HEK293 (cell line): ENCODE measurements at regions not wholly inside any gene's neighbourhood (a gene's known extent, or its start where the extent isn't known, plus 50 kb on each side); places are given as distances from the start of the nearest gene placed in this dataset.

Experiments
- CTCF ChIA-PET: fragments of 350-600 bp; formaldehyde crosslinking; extraction: SDS; loops from one replicate; lab custom pipeline; 2021; ENCODE audit warnings: antibody characterized with exemption; lab: Yijun Ruan, JAX
- POLR2A ChIA-PET: fragments of 300-600 bp; formaldehyde crosslinking; extraction: SDS; loops from one replicate; lab custom pipeline; 2020; ENCODE audit warnings: antibody characterized with exemption, inconsistent platforms; lab: Yijun Ruan, JAX
- H3K27ac ChIP-seq: fragments of 200-500 bp; sonication (Bioruptor generic); 2 replicates; pipeline ENCODE4 v1.5.1; 2014; ENCODE audit warnings: low read depth, low read length, control low read depth, inconsistent platforms; ENCODE audit errors: extremely low read depth
- H3K36me3 ChIP-seq, 2 experiments: fragments of 200-500 bp in 1 of 2; sonication (Bioruptor generic) in 1 of 2; 1 replicate in 1 of 2; 2 replicates in 1 of 2; pipeline ENCODE4 v1.5.1; 2014 to 2017; ENCODE audit warnings: inconsistent platforms in 2 of 2, low read length in 2 of 2; ENCODE audit not compliant: control insufficient read depth in 2 of 2, insufficient read depth in 1 of 2
- H3K4me1 ChIP-seq: fragments of 200-500 bp; sonication (Bioruptor generic); 2 replicates; pipeline ENCODE4 v1.5.1; 2014; ENCODE audit warnings: mild to moderate bottlenecking, low read length, inconsistent platforms; ENCODE audit not compliant: control insufficient read depth, insufficient read depth
- H3K4me3 ChIP-seq: 2 replicates; pipeline ENCODE4 v1.5.1; 2011; ENCODE audit warnings: low read depth, mild to moderate bottlenecking, control low read depth, low read length, moderate library complexity
- H3K9me3 ChIP-seq: fragments of 200-500 bp; sonication (Bioruptor generic); 2 replicates; pipeline ENCODE4 v1.5.1; 2014; ENCODE audit warnings: low read depth, low read length, inconsistent platforms; ENCODE audit not compliant: control insufficient read depth, insufficient read depth
- EGR2 ChIP-seq: fragments of 450-650 bp; formaldehyde crosslinking; IDR thresholded peaks from 2 replicates; pipeline ENCODE4 v1.5.1; 2016; ENCODE audit warnings: low read depth, missing biosample characterization, missing genetic modification characterization
- HIC1 ChIP-seq: fragments of 450-650 bp; formaldehyde crosslinking; IDR thresholded peaks from 2 replicates; pipeline ENCODE4 v1.5.1; 2016; ENCODE audit warnings: missing biosample characterization, missing genetic modification characterization
- HOXA7 ChIP-seq: sonication (generic); formaldehyde crosslinking; IDR thresholded peaks from 2 replicates; pipeline ENCODE4 v1.8.1; 2022; ENCODE audit warnings: missing genetic modification reagents, borderline replicate concordance
- PRDM10 ChIP-seq: fragments of 450-650 bp; formaldehyde crosslinking; IDR thresholded peaks from 2 replicates; pipeline ENCODE4 v1.5.1; 2016; ENCODE audit warnings: missing biosample characterization, missing genetic modification characterization
- YY2 ChIP-seq: fragments of 450-650 bp; formaldehyde crosslinking; IDR thresholded peaks from 2 replicates; pipeline ENCODE4 v1.5.1; 2016; ENCODE audit warnings: missing biosample characterization, missing genetic modification characterization
- ZBTB49 ChIP-seq: fragments of 450-650 bp; formaldehyde crosslinking; IDR thresholded peaks from 2 replicates; pipeline ENCODE4 v1.5.1; 2016; ENCODE audit warnings: missing biosample characterization, missing genetic modification characterization, low read depth
- ZBTB8A ChIP-seq: fragments of 450-650 bp; formaldehyde crosslinking; IDR thresholded peaks from 2 replicates; pipeline ENCODE4 v1.5.1; 2016; ENCODE audit warnings: missing biosample characterization, missing genetic modification characterization
- ZFP37 ChIP-seq: fragments of 450-650 bp; formaldehyde crosslinking; IDR thresholded peaks from 2 replicates; pipeline ENCODE4 v1.5.1; 2016; ENCODE audit warnings: missing biosample characterization, missing genetic modification characterization
- ZFP69B ChIP-seq: fragments of 450-650 bp; formaldehyde crosslinking; IDR thresholded peaks from 2 replicates; pipeline ENCODE4 v1.5.1; 2016; ENCODE audit warnings: missing biosample characterization, missing genetic modification characterization
- ZNF146 ChIP-seq: fragments of 450-650 bp; formaldehyde crosslinking; IDR thresholded peaks from 2 replicates; pipeline ENCODE4 v1.5.1; 2016; ENCODE audit warnings: missing biosample characterization, missing genetic modification characterization
- ZNF175 ChIP-seq: fragments of 450-650 bp; formaldehyde crosslinking; IDR thresholded peaks from 2 replicates; pipeline ENCODE4 v1.5.1; 2016; ENCODE audit warnings: missing biosample characterization, missing genetic modification characterization
- ZNF184 ChIP-seq: fragments of 450-650 bp; IDR thresholded peaks from 2 replicates; pipeline ENCODE4 v1.5.1; 2018; ENCODE audit warnings: missing biosample characterization, mild to moderate bottlenecking, missing genetic modification characterization
- ZNF248 ChIP-seq: fragments of 450-650 bp; formaldehyde crosslinking; IDR thresholded peaks from 2 replicates; pipeline ENCODE4 v1.5.1; 2017; ENCODE audit warnings: missing biosample characterization, missing genetic modification characterization
- ZNF266 ChIP-seq: fragments of 450-650 bp; formaldehyde crosslinking; IDR thresholded peaks from 2 replicates; pipeline ENCODE4 v1.5.1; 2016; ENCODE audit warnings: missing biosample characterization, missing genetic modification characterization, low read depth
- ZNF423 ChIP-seq: fragments of 450-650 bp; formaldehyde crosslinking; IDR thresholded peaks from 2 replicates; pipeline ENCODE4 v1.5.1; 2016; ENCODE audit warnings: missing biosample characterization, missing genetic modification characterization
- ZNF426 ChIP-seq: fragments of 450-650 bp; formaldehyde crosslinking; IDR thresholded peaks from 2 replicates; pipeline ENCODE4 v1.5.1; 2017; ENCODE audit warnings: missing biosample characterization, missing genetic modification characterization, mild to moderate bottlenecking, inconsistent platforms, moderate library complexity
- ZNF558 ChIP-seq: fragments of 450-650 bp; formaldehyde crosslinking; IDR thresholded peaks from 2 replicates; pipeline ENCODE4 v1.5.1; 2016; ENCODE audit warnings: missing biosample characterization, missing genetic modification characterization
- ZNF580 ChIP-seq: fragments of 450-650 bp; formaldehyde crosslinking; IDR thresholded peaks from 2 replicates; pipeline ENCODE4 v1.5.1; 2016; ENCODE audit warnings: missing biosample characterization, missing genetic modification characterization
- ZNF610 ChIP-seq: fragments of 450-650 bp; formaldehyde crosslinking; IDR thresholded peaks from 2 replicates; pipeline ENCODE4 v1.5.1; 2016; ENCODE audit warnings: missing biosample characterization, missing genetic modification characterization, borderline replicate concordance
- ZNF654 ChIP-seq: fragments of 450-650 bp; formaldehyde crosslinking; IDR thresholded peaks from 2 replicates; pipeline ENCODE4 v1.5.1; 2016; ENCODE audit warnings: low read depth, missing biosample characterization, missing genetic modification characterization
- ZNF692 ChIP-seq: fragments of 450-650 bp; formaldehyde crosslinking; IDR thresholded peaks from 2 replicates; pipeline ENCODE4 v1.5.1; 2016; ENCODE audit warnings: missing biosample characterization, missing genetic modification characterization
- ZNF707 ChIP-seq: fragments of 450-650 bp; formaldehyde crosslinking; IDR thresholded peaks from 2 replicates; pipeline ENCODE4 v1.5.1; 2016; ENCODE audit warnings: missing biosample characterization, missing genetic modification characterization
- ZNF830 ChIP-seq: fragments of 450-650 bp; IDR thresholded peaks from 2 replicates; pipeline ENCODE4 v1.5.0; 2018; ENCODE audit warnings: missing biosample characterization, missing genetic modification characterization, low read depth, mild to moderate bottlenecking, moderate library complexity
- TF ChIP-seq, protein P1 (sequence below): fragments of 450-650 bp; formaldehyde crosslinking; IDR thresholded peaks from 2 replicates; pipeline ENCODE4 v1.5.1; 2016; ENCODE audit warnings: missing biosample characterization, missing genetic modification characterization

DNA sequence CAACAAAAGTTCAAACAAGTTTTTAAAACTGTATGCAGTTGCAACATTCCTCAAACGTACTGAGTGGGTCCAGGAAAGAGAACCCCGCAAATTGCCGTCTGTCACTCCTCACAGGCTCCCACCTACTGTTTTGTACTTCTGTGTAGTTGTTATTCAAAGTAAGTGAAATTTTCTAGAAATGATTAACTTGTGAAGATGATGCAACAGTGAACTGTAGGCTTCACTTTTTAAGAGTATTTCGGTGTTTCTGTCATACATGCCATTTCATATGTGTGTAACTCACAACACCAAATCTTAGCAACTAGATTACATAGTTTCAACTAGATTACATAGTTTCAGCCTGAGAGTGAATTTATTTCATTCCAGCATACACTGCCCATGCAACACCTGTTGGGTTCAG is 226.0 kb upstream of the TANK start (continued):
- TF ChIP-seq ZNF654 (tag by site-specific recombination) (no peak), ZNF830 (tag by site-specific recombination) (no peak), ZNF266 (tag by site-specific recombination) (no peak), PRDM10 (tag by site-specific recombination) (no peak), YY2 (tag by site-specific recombination) (no peak), ZNF707 (tag by site-specific recombination) (no peak), HIC1 (no peak), ZNF146 (tag by site-specific recombination) (no peak), EGR2 (tag by site-specific recombination) (no peak)
- TF ChIP-seq, all 188 proteins: peak for 0

DNA sequence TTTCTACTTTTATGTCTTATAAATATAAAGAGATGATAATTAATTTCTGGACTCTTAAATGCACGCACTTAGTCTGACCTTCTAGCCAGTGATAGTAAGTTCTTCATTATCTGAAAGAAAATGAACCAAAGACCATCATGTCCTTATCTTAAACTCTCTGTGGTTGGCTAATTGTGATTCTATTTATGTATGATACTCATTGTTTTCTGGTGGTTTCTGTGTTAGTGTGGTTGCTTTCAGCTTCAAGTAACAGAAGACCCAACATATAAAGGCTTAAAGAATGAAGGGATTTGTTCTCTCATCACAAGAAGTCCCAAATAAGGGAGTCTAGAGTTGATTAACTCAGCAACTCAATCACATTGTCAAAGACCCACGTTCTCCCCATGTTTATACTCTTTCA is 225.2 kb upstream of the TANK start:
- no peaks in the 10 kb centered on the region for H3K9me3 ChIP-seq
- no peak for TF ChIP-seq ZNF558
- TF ChIP-seq ZNF426 (tag by site-specific recombination) = no peak
- no peak for TF ChIP-seq ZNF580 (tag by site-specific recombination)
- no peak for TF ChIP-seq ZFP69B
- no peak for TF ChIP-seq HOXA7 (CRISPR knock-in tag)
- TF ChIP-seq, protein P1, sequence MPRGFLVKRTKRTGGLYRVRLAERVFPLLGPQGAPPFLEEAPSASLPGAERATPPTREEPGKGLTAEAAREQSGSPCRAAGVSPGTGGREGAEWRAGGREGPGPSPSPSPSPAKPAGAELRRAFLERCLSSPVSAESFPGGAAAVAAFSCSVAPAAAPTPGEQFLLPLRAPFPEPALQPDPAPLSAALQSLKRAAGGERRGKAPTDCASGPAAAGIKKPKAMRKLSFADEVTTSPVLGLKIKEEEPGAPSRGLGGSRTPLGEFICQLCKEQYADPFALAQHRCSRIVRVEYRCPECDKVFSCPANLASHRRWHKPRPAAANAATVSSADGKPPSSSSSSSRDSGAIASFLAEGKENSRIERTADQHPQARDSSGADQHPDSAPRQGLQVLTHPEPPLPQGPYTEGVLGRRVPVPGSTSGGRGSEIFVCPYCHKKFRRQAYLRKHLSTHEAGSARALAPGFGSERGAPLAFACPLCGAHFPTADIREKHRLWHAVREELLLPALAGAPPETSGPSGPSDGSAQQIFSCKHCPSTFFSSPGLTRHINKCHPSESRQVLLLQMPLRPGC (tag by site-specific recombination) = no peak
- TF ChIP-seq ZBTB8A (tag by site-specific recombination) = no peak
- TF ChIP-seq ZNF175 (tag by site-specific recombination) = no peak
- TF ChIP-seq ZNF610 = no peak
- TF ChIP-seq ZFP37 (tag by site-specific recombination) = no peak
- TF ChIP-seq ZBTB49 (tag by site-specific recombination) = no peak
- no peak for TF ChIP-seq ZNF692 (tag by site-specific recombination)
- TF ChIP-seq ZNF423 (tag by site-specific recombination) = no peak
- no peak for TF ChIP-seq ZNF248 (tag by site-specific recombination)
- TF ChIP-seq ZNF184 (tag by site-specific recombination) = no peak
- no peaks in the 10 kb centered on the region for H3K36me3 ChIP-seq
- no peak overlapping the region for H3K4me3 ChIP-seq
- CTCF ChIA-PET = interaction anchor here (0.5 to 1.3 kb wide), 2 partner anchors 12 to 46 kb away, joined by 3 read pairs; no protein-coding TSS in a partner anchor
- POLR2A ChIA-PET = no interaction called here
- no peaks in the 10 kb centered on the region for H3K4me1 ChIP-seq
- H3K27ac ChIP-seq = no peak overlapping the region
